Erythroblast (primary cell): ENCODE measurements at regions not wholly inside any gene's neighbourhood (a gene's known extent, or its start where the extent isn't known, plus 50 kb on each side); places are given as distances from the start of the nearest gene placed in this dataset.

Source experiments
- GATA1 ChIP-seq: IDR thresholded peaks from 2 replicates; pipeline ENCODE4 v1.6.1; 2011; ENCODE audit warnings: low read depth, mild to moderate bottlenecking, control low read depth, low read length, moderate library complexity
- POLR2A ChIP-seq: IDR thresholded peaks from 2 replicates; pipeline ENCODE4 v1.6.1; 2011; ENCODE audit warnings: mild to moderate bottlenecking, low read length

DNA sequence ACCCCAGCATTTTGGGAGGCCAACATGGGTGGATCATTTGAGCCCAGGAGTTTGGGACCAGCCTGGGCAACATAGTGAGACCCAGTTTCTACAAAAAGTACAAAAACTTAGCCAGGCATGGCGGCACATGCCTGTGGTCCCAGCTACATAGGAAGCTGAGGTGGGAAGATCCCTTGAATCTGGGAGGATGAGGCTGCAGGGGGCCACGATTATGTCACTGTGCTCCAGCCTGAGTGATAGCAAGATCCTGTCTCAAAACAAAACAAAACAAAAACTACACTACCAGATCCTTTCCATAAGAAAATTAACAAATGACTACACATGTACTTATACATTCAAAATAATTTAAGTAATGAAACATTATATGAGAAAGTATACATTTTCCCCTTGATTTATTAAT is 116.4 kb upstream of the KLF6 start:
- no peak for TF ChIP-seq POLR2A
- TF ChIP-seq GATA1: no peak
